NCI-H1417 treated with DMSO at 0.1 percent for 48 hours (cell line): ENCODE measurements at regions not wholly inside any gene's neighbourhood (a gene's known extent, or its start where the extent isn't known, plus 50 kb on each side); places are given as distances from the start of the nearest gene placed in this dataset.
"Not testable (repeated sequence)": the region's sequence is repeated elsewhere in the genome, so short reads cannot be mapped to it uniquely, and the experiment has no call there.

Experiments
- DNase-seq: peaks from one replicate; lab custom pipeline; 2025; lab: John Stamatoyannopoulos, UW

- DNase-seq = no peak
Observed at GRCh38 chr5:89213573-89213972, 330.6 kb upstream of the MEF2C start.

GRCh38 chr5:89211836-89212235 is 328.9 kb upstream of the MEF2C start:
- no peak for DNase-seq

- DNase-seq = no peak
Observed at GRCh38 chr5:89208811-89209210, 325.8 kb upstream of the MEF2C start.

GRCh38 chr5:89208392-89208791 is 325.4 kb upstream of the MEF2C start:
- no peak for DNase-seq

- DNase-seq = no peak
Observed at GRCh38 chr5:89204756-89205155, 321.8 kb upstream of the MEF2C start.

GRCh38 chr5:89203611-89204010 is 320.6 kb upstream of the MEF2C start:
- DNase-seq = no peak

GRCh38 chr5:89200899-89201298 is 317.9 kb upstream of the MEF2C start:
- DNase-seq = no peak

- no peak for DNase-seq
Observed at GRCh38 chr5:89199306-89199705, 316.3 kb upstream of the MEF2C start.

- DNase-seq = no peak
Observed at GRCh38 chr5:89191374-89191773, 308.4 kb upstream of the MEF2C start.

- no peak for DNase-seq
Observed at GRCh38 chr5:89190515-89191265, 307.7 kb upstream of the MEF2C start.

GRCh38 chr5:89187883-89188465 is 305.0 kb upstream of the MEF2C start:
- DNase-seq = no peak

- DNase-seq = no peak
Observed at GRCh38 chr5:89187268-89187667, 304.3 kb upstream of the MEF2C start.

GRCh38 chr5:89181546-89181945 is 298.6 kb upstream of the MEF2C start:
- DNase-seq = no peak

- DNase-seq = no peak
Observed at GRCh38 chr5:89179731-89180130, 296.7 kb upstream of the MEF2C start.

- no peak for DNase-seq
Observed at GRCh38 chr5:89178541-89178940, 295.6 kb upstream of the MEF2C start.

- DNase-seq = no peak
Observed at GRCh38 chr5:89173528-89173927, 290.5 kb upstream of the MEF2C start.

GRCh38 chr5:89168766-89169165 is 285.8 kb upstream of the MEF2C start:
- DNase-seq = no peak

GRCh38 chr5:89164703-89165102 is 281.7 kb upstream of the MEF2C start:
- not testable (repeated sequence) for DNase-seq

GRCh38 chr5:89156226-89156625 is 273.2 kb upstream of the MEF2C start:
- no peak for DNase-seq

GRCh38 chr5:89147031-89147430 is 264.0 kb upstream of the MEF2C start:
- DNase-seq = no peak

GRCh38 chr5:89137148-89137547 is 254.2 kb upstream of the MEF2C start:
- DNase-seq = no peak

- DNase-seq = no peak
Observed at GRCh38 chr5:89133975-89134374, 251.0 kb upstream of the MEF2C start.

- DNase-seq = no peak
Observed at GRCh38 chr5:89133129-89133528, 250.1 kb upstream of the MEF2C start.

GRCh38 chr5:89130851-89131250 is 247.9 kb upstream of the MEF2C start:
- DNase-seq = no peak
